Uterus (tissue), 2 donors: ENCODE measurements at regions not wholly inside any gene's neighbourhood (a gene's known extent, or its start where the extent isn't known, plus 50 kb on each side); places are given as distances from the start of the nearest gene placed in this dataset.

Experiments used
- POLR2A ChIP-seq, 2 donors: fragments of 450-650 bp; IDR thresholded peaks; one replicate each; pipeline ENCODE4 v1.6.1; 2016; ENCODE audit warnings: antibody characterized with exemption in 2 of 2, mild to moderate bottlenecking in 1 of 2, moderate library complexity in 1 of 2
- TF ChIP-seq, protein P1 (sequence below), 4 experiments: fragments of 200-600 bp in 2 of 4; fragments of 450-650 bp in 2 of 4; sonication (generic) in 2 of 4; IDR thresholded peaks; one replicate each; pipeline ENCODE4 v1.5.1; 2016 to 2019; ENCODE audit warnings: antibody characterized with exemption in 4 of 4, mild to moderate bottlenecking in 2 of 4, moderate library complexity in 1 of 4

DNA sequence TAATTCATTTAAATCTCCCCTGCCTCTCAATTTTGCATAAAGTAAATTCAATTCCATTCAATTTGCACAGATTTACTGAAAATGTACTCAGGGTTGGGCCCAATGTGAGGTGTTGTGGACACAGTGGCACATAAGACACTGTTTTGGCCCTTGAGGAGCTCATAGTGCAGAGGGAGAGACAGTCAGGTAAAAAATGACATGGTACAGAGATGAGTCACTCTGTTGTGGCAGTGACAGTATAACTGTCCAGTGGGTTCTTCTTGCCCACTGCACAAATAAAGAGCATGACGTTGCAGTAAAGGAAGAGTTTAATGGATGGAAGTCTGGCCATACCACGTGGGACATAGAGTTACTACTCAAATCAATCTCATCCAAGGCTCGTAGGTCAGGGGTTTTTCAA, 400.3 kb upstream of the TRIB2 start:
- TF ChIP-seq POLR2A (IDR thresholded peaks at IDR 0.05), result no peak
- TF ChIP-seq, protein P1, sequence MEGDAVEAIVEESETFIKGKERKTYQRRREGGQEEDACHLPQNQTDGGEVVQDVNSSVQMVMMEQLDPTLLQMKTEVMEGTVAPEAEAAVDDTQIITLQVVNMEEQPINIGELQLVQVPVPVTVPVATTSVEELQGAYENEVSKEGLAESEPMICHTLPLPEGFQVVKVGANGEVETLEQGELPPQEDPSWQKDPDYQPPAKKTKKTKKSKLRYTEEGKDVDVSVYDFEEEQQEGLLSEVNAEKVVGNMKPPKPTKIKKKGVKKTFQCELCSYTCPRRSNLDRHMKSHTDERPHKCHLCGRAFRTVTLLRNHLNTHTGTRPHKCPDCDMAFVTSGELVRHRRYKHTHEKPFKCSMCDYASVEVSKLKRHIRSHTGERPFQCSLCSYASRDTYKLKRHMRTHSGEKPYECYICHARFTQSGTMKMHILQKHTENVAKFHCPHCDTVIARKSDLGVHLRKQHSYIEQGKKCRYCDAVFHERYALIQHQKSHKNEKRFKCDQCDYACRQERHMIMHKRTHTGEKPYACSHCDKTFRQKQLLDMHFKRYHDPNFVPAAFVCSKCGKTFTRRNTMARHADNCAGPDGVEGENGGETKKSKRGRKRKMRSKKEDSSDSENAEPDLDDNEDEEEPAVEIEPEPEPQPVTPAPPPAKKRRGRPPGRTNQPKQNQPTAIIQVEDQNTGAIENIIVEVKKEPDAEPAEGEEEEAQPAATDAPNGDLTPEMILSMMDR (IDR thresholded peaks at IDR 0.05), result no peak
